DND-41 (cell line): ENCODE measurements at regions not wholly inside any gene's neighbourhood (a gene's known extent, or its start where the extent isn't known, plus 50 kb on each side); places are given as distances from the start of the nearest gene placed in this dataset.

Experiments
- EZH2 ChIP-seq: IDR thresholded peaks from 3 replicates; pipeline ENCODE4 v1.6.1; 2012; ENCODE audit warnings: borderline replicate concordance, low read depth, mild to moderate bottlenecking, moderate library complexity, low read length, inconsistent platforms; ENCODE audit not compliant: severe bottlenecking
- TF ChIP-seq, protein P1 (sequence below): IDR thresholded peaks from 2 replicates; pipeline ENCODE4 v1.5.1; 2012; ENCODE audit warnings: borderline replicate concordance, low read length, moderate library complexity, mild to moderate bottlenecking; ENCODE audit not compliant: poor library complexity, severe bottlenecking; ENCODE audit errors: extremely low read depth

DNA sequence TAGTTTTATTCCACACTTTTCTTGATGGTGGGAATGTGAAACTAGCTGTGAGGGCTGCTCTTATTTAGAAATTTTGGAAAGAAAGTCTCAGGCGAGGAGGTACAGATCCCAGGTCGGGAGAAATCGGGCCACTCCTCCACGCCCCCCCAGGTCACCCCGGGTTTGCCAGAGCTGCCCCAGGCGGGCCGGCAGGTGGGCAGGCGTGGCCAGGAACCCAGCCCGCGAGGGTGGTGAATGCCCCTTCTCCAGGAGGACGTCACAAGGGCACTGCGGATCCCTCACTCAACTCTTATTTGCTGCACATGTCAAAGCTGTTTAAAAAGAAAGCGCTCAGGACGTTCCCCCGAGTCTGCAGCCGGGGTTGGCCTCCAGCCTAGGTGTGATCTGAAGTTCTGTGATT, 60.5 kb upstream of the SLCO4A1 start:
- TF ChIP-seq, protein P1, sequence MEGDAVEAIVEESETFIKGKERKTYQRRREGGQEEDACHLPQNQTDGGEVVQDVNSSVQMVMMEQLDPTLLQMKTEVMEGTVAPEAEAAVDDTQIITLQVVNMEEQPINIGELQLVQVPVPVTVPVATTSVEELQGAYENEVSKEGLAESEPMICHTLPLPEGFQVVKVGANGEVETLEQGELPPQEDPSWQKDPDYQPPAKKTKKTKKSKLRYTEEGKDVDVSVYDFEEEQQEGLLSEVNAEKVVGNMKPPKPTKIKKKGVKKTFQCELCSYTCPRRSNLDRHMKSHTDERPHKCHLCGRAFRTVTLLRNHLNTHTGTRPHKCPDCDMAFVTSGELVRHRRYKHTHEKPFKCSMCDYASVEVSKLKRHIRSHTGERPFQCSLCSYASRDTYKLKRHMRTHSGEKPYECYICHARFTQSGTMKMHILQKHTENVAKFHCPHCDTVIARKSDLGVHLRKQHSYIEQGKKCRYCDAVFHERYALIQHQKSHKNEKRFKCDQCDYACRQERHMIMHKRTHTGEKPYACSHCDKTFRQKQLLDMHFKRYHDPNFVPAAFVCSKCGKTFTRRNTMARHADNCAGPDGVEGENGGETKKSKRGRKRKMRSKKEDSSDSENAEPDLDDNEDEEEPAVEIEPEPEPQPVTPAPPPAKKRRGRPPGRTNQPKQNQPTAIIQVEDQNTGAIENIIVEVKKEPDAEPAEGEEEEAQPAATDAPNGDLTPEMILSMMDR = no peak
- TF ChIP-seq EZH2 = no peak
